Keratinocyte (primary cell): ENCODE measurements at regions not wholly inside any gene's neighbourhood (a gene's known extent, or its start where the extent isn't known, plus 50 kb on each side); places are given as distances from the start of the nearest gene placed in this dataset.
"Not testable (repeated sequence)": the region's sequence is repeated elsewhere in the genome, so short reads cannot be mapped to it uniquely, and the experiment has no call there.

ENCODE experiments used
- CTCF ChIP-seq, 3 experiments: IDR thresholded peaks in 1 of 3; conservative IDR thresholded peaks in 1 of 3; optimal IDR thresholded peaks in 1 of 3; 2 replicates in 2 of 3; 3 replicates in 1 of 3; pipeline versions ENCODE3 to v1.5.1; 2011; ENCODE audit warnings: low read length in 3 of 3, mild to moderate bottlenecking in 3 of 3, moderate library complexity in 2 of 3, control low read depth in 1 of 3, inconsistent platforms in 1 of 3; ENCODE audit not compliant: insufficient read depth in 2 of 3; ENCODE audit errors: extremely low read depth in 1 of 3
- EZH2 ChIP-seq: IDR thresholded peaks from one replicate; pipeline ENCODE4 v1.6.1; 2012; ENCODE audit warnings: inconsistent platforms, mild to moderate bottlenecking, low read length, moderate library complexity

GRCh38 chr3:127411875-127412274 is 124.0 kb upstream of the PRR20G start:
- TF ChIP-seq CTCF (optimal IDR thresholded peaks at IDR 0.05 in 1 of 3, IDR thresholded peaks at IDR 0.05 in 1 of 3, conservative IDR thresholded peaks at IDR 0.05 in 1 of 3; ENCODE audit: extremely low read depth in 1 of 3, insufficient read depth in 2 of 3, low read length in 3 of 3); EZH2: not testable (repeated sequence)
